ENCODE measurements at regions not wholly inside any gene's neighbourhood (a gene's known extent, or its start where the extent isn't known, plus 50 kb on each side); places are given as distances from the start of the nearest gene placed in this dataset.

GRCh38 chr5:124310453-124310852, 436.0 kb downstream of the ZNF608 start:
- H3K4me3 ChIP-seq, result no peak overlapping the region
- no peak overlapping the region for H3K27ac ChIP-seq
- H3K4me1 ChIP-seq, result no peaks in the 10 kb centered on the region
- DNase-seq (no peak), ATAC-seq (no peak), FAIRE-seq (no peak)
- H3K27me3 ChIP-seq, result no peaks in the 10 kb centered on the region
- H3K36me3 ChIP-seq, result no peaks in the 10 kb centered on the region
- WGBS, 2 donors, result 84 to 89% methylated on average over 3 of the region's 3 CpGs
- H3K9me3 ChIP-seq, result no peaks in the 10 kb centered on the region
- intact Hi-C loops (cut with DNase I), result no loop called here
- TF ChIP-seq, protein P1, sequence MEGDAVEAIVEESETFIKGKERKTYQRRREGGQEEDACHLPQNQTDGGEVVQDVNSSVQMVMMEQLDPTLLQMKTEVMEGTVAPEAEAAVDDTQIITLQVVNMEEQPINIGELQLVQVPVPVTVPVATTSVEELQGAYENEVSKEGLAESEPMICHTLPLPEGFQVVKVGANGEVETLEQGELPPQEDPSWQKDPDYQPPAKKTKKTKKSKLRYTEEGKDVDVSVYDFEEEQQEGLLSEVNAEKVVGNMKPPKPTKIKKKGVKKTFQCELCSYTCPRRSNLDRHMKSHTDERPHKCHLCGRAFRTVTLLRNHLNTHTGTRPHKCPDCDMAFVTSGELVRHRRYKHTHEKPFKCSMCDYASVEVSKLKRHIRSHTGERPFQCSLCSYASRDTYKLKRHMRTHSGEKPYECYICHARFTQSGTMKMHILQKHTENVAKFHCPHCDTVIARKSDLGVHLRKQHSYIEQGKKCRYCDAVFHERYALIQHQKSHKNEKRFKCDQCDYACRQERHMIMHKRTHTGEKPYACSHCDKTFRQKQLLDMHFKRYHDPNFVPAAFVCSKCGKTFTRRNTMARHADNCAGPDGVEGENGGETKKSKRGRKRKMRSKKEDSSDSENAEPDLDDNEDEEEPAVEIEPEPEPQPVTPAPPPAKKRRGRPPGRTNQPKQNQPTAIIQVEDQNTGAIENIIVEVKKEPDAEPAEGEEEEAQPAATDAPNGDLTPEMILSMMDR (IDR thresholded peaks at IDR 0.05), result no peak

GRCh38 chr5:124309241-124309980, 437.0 kb downstream of the ZNF608 start:
- FAIRE-seq (no peak), ATAC-seq (peak in 1 of 4 donors; percentile 32), DNase-seq (no peak)
- no peaks in the 10 kb centered on the region for H3K27me3 ChIP-seq
- TF ChIP-seq, protein P1 (IDR thresholded peaks at IDR 0.05), result no peak
- H3K9me3 ChIP-seq, result no peaks in the 10 kb centered on the region
- H3K36me3 ChIP-seq, result no peaks in the 10 kb centered on the region
- intact Hi-C loops (cut with DNase I), result no loop called here
- H3K4me1 ChIP-seq, result no peaks in the 10 kb centered on the region
- no peak overlapping the region for H3K27ac ChIP-seq
- H3K4me3 ChIP-seq, result no peak overlapping the region
- WGBS, 2 donors, result 70 to 75% methylated on average over 11 of the region's 11 CpGs

DNA sequence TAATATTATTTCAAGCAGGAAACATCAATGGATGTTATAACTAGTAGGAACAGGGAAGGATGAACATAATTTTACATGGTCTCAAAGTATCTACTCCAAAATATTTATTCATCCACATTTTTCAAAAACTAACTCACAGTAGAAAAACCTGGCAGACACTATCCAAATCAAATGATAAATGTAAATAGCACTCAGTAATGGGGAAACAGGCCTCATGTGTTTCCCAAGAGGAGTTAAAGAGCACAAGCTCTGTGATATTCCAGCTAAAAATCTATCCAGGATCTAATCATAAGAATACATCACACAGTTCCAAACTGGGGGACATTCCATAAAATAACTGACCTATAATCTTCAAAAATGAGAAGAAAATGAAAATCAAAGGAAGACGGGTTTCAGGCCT, 443.1 kb downstream of the ZNF608 start:
- no peaks in the 10 kb centered on the region for H3K4me1 ChIP-seq
- TF ChIP-seq, protein P1 (IDR thresholded peaks at IDR 0.05), result no peak
- H3K27me3 ChIP-seq, result no peaks in the 10 kb centered on the region
- WGBS, 2 donors, result 97% methylated on average over 1 of the region's 1 CpG
- H3K4me3 ChIP-seq, result no peak overlapping the region
- no peak for DNase-seq
- H3K36me3 ChIP-seq, result no peaks in the 10 kb centered on the region
- ATAC-seq, result no peak
- no peak overlapping the region for H3K27ac ChIP-seq
- no peaks in the 10 kb centered on the region for H3K9me3 ChIP-seq
- intact Hi-C loops (cut with DNase I), result no loop called here
- FAIRE-seq, result no peak

DNA sequence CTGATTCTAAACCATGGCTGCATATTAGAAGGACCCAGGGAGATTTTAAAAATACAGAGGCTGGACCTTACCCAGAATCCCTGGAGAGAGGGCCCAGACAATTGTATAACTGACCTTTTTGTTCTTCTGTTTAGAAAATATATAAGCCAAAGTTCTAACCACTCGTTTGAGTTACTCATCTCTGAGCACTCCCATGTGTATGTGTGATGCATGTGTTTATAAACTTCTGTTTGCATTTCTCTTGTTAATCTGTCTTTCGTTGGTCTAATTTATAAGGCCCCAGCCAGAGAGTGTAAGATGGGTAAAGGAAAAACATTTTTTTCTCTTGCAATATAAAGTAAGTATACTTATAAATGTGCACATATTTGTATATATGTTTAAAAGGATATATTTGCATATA, 443.9 kb downstream of the ZNF608 start:
- H3K36me3 ChIP-seq, result no peaks in the 10 kb centered on the region
- no peak overlapping the region for H3K27ac ChIP-seq
- intact Hi-C loops (cut with DNase I), result no loop called here
- ATAC-seq (no peak), FAIRE-seq (no peak), DNase-seq (no peak)
- H3K4me1 ChIP-seq, result no peaks in the 10 kb centered on the region
- no peak overlapping the region for H3K4me3 ChIP-seq
- WGBS, 2 donors, result 69 to 74% methylated on average over 2 of the region's 2 CpGs
- H3K27me3 ChIP-seq, result no peaks in the 10 kb centered on the region
- H3K9me3 ChIP-seq, result no peaks in the 10 kb centered on the region
- TF ChIP-seq, protein P1 (IDR thresholded peaks at IDR 0.05), result no peak

- TF ChIP-seq, protein P1 (IDR thresholded peaks at IDR 0.05), result no peak
- no peak overlapping the region for H3K27ac ChIP-seq
- FAIRE-seq (no peak), DNase-seq (no peak), ATAC-seq (no peak)
- no peaks in the 10 kb centered on the region for H3K27me3 ChIP-seq
- no peaks in the 10 kb centered on the region for H3K9me3 ChIP-seq
- no peak overlapping the region for H3K4me3 ChIP-seq
- intact Hi-C loops (cut with DNase I), result no loop called here
- WGBS, 2 donors, result 80 to 86% methylated on average over 2 of the region's 2 CpGs
- no peaks in the 10 kb centered on the region for H3K36me3 ChIP-seq
- no peaks in the 10 kb centered on the region for H3K4me1 ChIP-seq
Measured at GRCh38 chr5:124301850-124302249, 444.6 kb downstream of the ZNF608 start.
